NCI-H1436 (cell line): ENCODE measurements at regions not wholly inside any gene's neighbourhood (a gene's known extent, or its start where the extent isn't known, plus 50 kb on each side); places are given as distances from the start of the nearest gene placed in this dataset.

ENCODE experiments used
- DNase-seq: peaks from one replicate; lab custom pipeline; 2025; lab: John Stamatoyannopoulos, UW

DNA sequence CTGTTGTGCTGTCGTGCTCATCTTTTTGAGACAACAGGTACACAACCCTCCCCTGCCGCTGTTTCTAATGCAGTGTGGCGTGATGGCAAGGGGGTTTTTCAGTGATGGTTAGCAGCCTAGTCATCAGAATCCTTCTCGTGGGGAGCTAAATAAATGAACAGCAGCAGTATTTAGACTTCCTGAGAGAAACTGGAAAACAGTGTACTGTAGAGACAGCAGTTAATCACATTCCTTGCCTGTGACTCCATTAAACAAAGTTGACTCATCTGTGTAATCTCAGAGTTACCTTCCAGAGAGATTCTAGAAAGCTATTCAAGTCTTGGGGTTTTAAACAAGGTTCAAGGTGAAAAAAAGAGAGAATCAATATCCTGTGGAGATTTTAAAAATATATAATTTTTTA lies 1753.2 kb upstream of the PCDH7 start:
- DNase-seq, result no peak

- no peak for DNase-seq
Measured at GRCh38 chr4:28973587-28974350, 1746.4 kb upstream of the PCDH7 start.

DNA sequence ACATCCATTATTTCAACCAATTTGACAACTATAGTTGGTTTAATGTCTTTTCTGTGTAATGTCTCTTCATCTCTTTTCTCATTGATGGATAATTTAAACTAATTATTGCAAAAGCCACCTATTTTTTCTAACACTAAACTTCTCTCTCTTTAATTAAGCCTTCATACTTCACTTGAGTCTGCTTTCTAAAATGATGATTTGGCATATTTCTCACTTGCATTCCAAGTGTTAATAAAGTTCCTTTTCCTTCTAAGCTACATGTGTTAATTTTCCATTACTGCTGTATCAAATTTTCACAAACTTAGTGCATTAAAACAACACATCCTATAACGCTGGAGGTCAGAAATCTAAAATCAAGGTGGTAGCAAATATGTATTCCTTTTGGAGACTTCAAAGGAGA lies 1743.8 kb upstream of the PCDH7 start:
- DNase-seq, result no peak

DNA sequence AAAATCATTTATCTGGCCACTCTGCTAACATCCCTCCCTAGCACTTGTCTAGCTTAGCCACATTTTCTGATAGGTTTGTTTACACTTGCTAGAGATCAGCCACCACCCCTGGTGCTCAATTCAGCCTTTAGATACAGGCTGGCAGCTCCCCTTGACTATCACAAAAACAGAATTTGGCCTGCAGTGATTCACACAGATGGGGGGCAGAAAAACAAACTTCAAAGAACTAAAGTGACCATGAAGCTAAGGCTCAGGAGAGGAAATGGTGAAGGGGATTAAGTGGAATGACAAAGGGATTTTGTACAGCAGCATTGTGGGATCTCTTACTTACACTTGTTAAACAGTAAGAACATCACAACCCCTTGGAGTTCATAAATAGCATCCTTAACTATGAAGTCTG lies 1718.0 kb upstream of the PCDH7 start:
- no peak for DNase-seq

- DNase-seq, result no peak
Measured at GRCh38 chr4:29005838-29006237, 1714.3 kb upstream of the PCDH7 start.

DNA sequence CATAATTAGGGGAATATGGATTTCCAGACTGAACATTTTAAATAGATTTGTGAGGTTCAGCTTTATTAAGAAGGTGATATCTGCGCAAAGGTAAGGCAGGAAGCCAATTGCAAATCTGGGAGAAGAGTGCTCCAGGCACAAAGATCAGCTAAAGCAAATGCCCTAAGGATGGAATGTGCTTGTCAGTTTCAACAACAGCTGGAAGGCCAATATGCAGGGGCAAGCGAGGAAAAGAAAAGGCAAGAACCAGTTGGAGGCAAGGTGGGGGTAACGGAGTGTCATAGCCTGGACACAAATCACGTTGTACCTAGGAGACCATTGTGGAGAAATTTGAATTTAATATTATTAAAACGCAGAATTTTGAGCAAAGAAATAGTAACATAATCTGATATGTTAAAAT lies 1710.3 kb upstream of the PCDH7 start:
- no peak for DNase-seq

- DNase-seq, result no peak
Measured at GRCh38 chr4:29013341-29013740, 1706.8 kb upstream of the PCDH7 start.

DNA sequence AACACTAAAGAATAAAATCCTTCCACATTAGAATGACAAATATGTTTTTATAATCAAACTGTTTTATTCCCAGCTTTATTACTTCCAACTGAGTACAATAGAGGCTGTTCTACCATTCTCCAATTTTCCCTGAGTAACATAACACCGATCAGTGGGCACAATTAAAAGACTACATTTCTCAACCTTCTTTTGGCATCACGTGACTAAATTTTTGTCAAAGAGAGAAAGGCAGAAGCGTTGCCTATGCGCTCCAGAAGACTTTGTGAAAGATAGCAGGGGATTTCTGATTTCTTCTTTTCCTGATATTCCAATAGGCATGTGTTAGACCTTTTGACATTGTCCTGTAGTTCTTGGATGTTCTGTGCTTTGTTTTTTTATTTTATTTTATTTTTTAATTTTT lies 1705.6 kb upstream of the PCDH7 start:
- no peak for DNase-seq

DNA sequence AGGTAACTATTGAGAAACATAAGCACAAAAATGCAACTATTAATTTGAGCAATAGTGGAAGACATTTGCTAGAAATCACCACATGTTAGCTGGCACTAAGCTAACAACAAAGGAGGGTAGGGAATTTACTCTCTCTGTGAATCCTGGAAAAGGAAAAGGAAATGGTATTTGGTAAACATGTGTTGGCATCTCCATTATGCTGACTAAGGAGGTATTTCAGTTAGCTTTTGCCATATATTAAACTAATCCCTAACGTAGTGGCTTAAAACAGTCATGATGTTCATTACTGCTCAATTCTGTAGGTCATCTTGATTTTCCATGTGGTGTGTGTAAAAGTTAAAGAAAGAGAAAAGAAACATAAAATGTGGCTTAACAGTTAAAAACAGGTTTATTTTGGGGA lies 1686.5 kb upstream of the PCDH7 start:
- DNase-seq, result no peak

DNA sequence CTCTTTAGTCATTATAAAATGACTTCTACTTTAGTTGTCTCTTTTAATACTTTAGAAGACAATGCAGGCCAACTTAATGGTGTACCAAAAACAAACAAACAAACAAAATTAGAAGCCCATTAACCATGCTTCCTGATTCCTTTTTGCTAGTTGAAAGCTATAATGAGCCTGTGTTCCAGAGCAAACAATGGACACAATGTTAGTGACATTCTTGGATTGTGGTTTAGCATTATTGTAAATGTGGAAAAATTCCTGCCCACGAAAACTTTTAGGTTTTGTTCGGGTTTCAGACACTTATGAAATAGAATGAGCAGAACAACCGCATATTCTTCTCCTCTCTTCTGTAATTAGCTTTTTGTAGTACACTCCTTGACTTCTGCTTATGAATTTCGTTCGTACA lies 1682.7 kb upstream of the PCDH7 start:
- DNase-seq, result no peak

DNA sequence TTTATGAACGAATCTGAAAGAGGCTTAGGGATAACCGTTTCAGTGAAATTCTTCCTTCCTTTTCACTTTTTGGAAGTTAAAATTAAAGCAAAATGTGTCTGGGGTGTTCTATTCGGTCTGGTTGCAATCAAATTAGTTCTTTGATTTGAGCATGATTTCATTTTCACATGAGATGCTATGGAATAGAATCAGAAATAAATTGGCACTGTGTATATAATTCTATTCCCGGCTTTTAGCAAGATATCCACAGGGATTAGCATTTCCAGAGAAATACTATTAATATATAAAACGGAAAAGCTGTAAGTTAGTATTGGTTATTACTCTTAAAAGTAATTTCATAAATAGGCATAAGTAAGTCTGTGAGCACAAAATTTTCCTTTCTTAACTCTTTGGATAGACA lies 1676.8 kb upstream of the PCDH7 start:
- DNase-seq, result no peak

GRCh38 chr4:29046186-29046585 lies 1674.0 kb upstream of the PCDH7 start:
- no peak for DNase-seq

DNA sequence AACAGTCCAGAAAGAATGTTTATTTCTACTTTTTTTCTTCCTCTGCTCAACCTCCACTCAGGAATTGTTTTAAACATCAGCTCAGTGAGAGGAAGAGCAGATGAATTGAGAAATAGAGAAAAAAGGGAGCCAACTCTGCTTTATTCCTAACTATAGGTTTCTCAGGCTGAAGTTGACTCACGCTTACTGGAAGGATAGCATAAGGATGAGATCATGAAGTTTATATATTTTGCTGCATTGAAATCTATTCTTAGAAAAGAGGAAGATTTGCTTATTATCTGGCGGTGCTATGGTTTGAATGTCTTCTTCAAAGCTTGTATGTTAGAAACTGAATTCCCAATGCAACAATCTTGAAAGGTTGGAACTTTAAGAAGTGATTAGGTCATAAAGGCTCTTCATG lies 1673.4 kb upstream of the PCDH7 start:
- no peak for DNase-seq

GRCh38 chr4:29047341-29048041 lies 1672.7 kb upstream of the PCDH7 start:
- DNase-seq, result no peak

DNA sequence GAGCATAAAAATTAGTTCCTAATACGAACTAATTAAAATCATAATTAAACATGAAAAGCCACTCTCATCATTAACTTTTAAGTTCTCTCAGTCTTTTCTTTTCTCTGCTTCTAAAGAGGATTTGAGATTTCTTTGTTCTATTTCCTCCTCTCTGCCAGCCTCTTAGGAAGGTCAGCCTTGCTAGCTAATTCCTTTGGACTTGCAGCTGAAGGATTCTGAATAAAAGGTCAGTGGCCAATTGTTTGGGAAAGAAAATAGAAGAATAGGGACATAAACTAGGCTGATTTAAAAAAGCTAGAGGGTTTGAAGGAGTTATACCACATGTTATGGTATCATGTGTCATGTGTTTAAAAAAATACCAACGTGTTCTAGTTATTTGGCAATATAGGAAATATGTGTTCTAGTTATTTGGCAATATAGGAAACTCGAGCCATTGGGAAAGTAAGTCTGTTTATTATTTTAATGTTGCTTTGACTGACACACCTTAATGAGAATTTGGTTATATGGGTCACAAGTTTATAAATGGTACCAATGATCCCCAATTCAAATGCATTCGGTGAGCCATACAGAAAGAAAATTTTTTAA lies 1668.7 kb upstream of the PCDH7 start:
- DNase-seq, result no peak

DNA sequence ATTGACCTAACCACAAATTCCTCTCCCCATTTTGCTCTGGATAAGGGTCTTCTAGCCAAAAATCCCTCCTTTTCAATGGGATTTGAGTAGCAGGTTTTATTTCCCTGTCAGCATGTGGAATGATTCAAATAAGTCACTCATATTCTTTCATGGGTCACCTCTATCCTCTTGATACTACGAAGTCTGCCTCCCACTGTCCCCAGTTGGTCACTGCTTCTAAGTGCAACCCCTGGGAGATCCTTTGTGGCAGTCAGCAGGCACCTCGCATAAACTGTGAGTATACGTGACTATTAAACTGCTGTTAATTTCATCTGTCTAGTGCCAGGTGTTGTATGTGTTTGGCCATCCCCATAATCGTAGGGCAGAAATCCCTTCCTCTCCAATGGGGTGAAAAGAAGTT lies 1667.9 kb upstream of the PCDH7 start:
- no peak for DNase-seq

DNA sequence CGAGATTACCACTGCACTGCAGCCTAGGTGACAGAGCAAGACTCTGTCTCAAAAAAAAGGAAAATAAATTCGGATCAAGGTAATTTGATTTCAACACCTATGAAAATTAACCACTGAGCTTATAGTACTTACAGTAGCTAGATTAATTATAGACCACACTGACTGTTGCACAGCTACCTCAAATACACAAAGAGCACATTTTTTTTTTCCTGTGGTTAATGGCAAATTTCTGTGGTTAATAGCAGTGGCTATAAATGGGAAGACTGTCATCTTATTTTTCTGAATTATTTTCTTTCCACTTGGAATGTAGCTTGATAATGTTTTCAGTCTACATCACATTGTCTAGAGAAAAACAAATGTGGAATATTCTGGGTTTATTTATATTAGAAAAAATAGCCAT lies 1661.6 kb upstream of the PCDH7 start:
- no peak for DNase-seq

GRCh38 chr4:29066861-29067260 lies 1653.3 kb upstream of the PCDH7 start:
- no peak for DNase-seq

DNA sequence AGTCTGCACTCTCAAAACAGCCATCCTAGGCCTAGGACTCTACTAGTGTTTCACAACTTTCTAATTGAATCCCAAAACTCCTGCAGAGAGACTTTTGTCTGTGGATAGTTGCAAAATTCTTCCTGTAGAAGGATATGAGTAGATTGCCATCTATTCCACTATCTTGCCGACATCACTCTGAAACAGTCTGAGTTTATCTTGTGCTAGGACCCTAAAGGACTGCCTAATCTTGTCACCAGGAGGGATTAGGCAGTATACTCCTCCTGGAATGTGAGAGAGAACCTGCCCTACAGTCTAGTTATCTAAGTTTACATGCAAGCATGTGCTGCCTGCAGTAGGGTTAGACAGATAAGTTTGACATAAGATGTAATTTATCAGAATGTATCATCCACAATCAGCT lies 1646.6 kb upstream of the PCDH7 start:
- DNase-seq, result no peak

DNA sequence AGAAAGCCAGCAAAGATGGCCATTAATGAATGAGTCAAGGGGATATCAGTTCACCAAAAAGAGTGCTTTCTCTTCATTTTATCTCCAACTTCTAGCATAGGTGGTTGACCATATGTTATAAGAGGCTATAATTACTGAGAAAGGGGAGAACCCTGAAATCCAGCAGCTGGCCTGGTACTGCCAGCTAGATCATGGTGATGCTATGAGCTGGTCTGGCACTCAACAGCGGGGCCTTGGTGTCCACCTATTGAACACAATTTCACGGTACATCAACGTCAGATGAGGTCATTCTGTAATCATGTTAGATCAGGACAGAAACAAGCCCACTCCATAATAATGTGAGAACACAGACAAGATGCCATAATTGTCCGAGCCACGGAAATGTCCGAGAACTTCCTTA lies 1644.8 kb upstream of the PCDH7 start:
- DNase-seq, result no peak

- DNase-seq, result no peak
Measured at GRCh38 chr4:29079260-29079659, 1640.9 kb upstream of the PCDH7 start.

GRCh38 chr4:29081234-29081955 lies 1638.8 kb upstream of the PCDH7 start:
- DNase-seq, result no peak

GRCh38 chr4:29082684-29083083 lies 1637.5 kb upstream of the PCDH7 start:
- no peak for DNase-seq
